ENCODE measurements at regions not wholly inside any gene's neighbourhood (a gene's known extent, or its start where the extent isn't known, plus 50 kb on each side); places are given as distances from the start of the nearest gene placed in this dataset.

- Histone ChIP-seq H3K9me3 (replicated peaks; ENCODE audit: low read length) (no peaks in the 10 kb centered on the region), H3K36me3 (ENCODE audit: insufficient read depth, low read length) (no peaks in the 10 kb centered on the region), H3K27me3 (ENCODE audit: control insufficient read depth, insufficient read depth, low read length) (no peaks in the 10 kb centered on the region), H3K4me3 (ENCODE audit: low read length) (no peak overlapping the region), H3K4me2 (ENCODE audit: low read length) (no peak overlapping the region), H3K4me1 (ENCODE audit: control insufficient read depth, insufficient read depth, low read length) (peaks cover 8% of the 10 kb centered on the region), H3K9ac (ENCODE audit: low read depth, low read length) (no peak overlapping the region)
Measured at GRCh38 chr13:80118506-80118905, 222.4 kb downstream of the SPRY2 start.

- no peak overlapping the region for H3K4me2 ChIP-seq (ENCODE audit: low read length)
- H3K36me3 ChIP-seq (ENCODE audit: insufficient read depth, low read length) = no peaks in the 10 kb centered on the region
- no peak overlapping the region for H3K9ac ChIP-seq (ENCODE audit: low read depth, low read length)
- no peaks in the 10 kb centered on the region for H3K27me3 ChIP-seq (ENCODE audit: control insufficient read depth, insufficient read depth, low read length)
- no peak overlapping the region for H3K4me3 ChIP-seq (ENCODE audit: low read length)
- H3K9me3 ChIP-seq (replicated peaks; ENCODE audit: low read length) = no peaks in the 10 kb centered on the region
- peaks cover 8% of the 10 kb centered on the region for H3K4me1 ChIP-seq (ENCODE audit: control insufficient read depth, insufficient read depth, low read length)
Measured at GRCh38 chr13:80118099-80118498, 222.8 kb downstream of the SPRY2 start.

GRCh38 chr13:80117515-80117914 is 223.4 kb downstream of the SPRY2 start:
- Histone ChIP-seq H3K9me3 (replicated peaks; ENCODE audit: low read length) (no peaks in the 10 kb centered on the region), H3K4me2 (ENCODE audit: low read length) (no peak overlapping the region), H3K9ac (ENCODE audit: low read depth, low read length) (no peak overlapping the region), H3K4me3 (ENCODE audit: low read length) (no peak overlapping the region), H3K4me1 (ENCODE audit: control insufficient read depth, insufficient read depth, low read length) (peaks cover 8% of the 10 kb centered on the region), H3K27me3 (ENCODE audit: control insufficient read depth, insufficient read depth, low read length) (no peaks in the 10 kb centered on the region), H3K36me3 (ENCODE audit: insufficient read depth, low read length) (no peaks in the 10 kb centered on the region)

GRCh38 chr13:80116107-80116506 is 224.8 kb downstream of the SPRY2 start:
- no peaks in the 10 kb centered on the region for H3K36me3 ChIP-seq (ENCODE audit: insufficient read depth, low read length)
- H3K4me1 ChIP-seq (ENCODE audit: control insufficient read depth, insufficient read depth, low read length) = peaks cover 8% of the 10 kb centered on the region
- no peaks in the 10 kb centered on the region for H3K9me3 ChIP-seq (replicated peaks; ENCODE audit: low read length)
- H3K9ac ChIP-seq (ENCODE audit: low read depth, low read length) = no peak overlapping the region
- H3K4me2 ChIP-seq (ENCODE audit: low read length) = no peak overlapping the region
- no peaks in the 10 kb centered on the region for H3K27me3 ChIP-seq (ENCODE audit: control insufficient read depth, insufficient read depth, low read length)
- no peak overlapping the region for H3K4me3 ChIP-seq (ENCODE audit: low read length)

- Histone ChIP-seq H3K4me1 (ENCODE audit: control insufficient read depth, insufficient read depth, low read length) (peaks cover 8% of the 10 kb centered on the region), H3K9ac (ENCODE audit: low read depth, low read length) (no peak overlapping the region), H3K4me2 (ENCODE audit: low read length) (no peak overlapping the region), H3K36me3 (ENCODE audit: insufficient read depth, low read length) (no peaks in the 10 kb centered on the region), H3K4me3 (ENCODE audit: low read length) (no peak overlapping the region), H3K9me3 (replicated peaks; ENCODE audit: low read length) (no peaks in the 10 kb centered on the region), H3K27me3 (ENCODE audit: control insufficient read depth, insufficient read depth, low read length) (no peaks in the 10 kb centered on the region)
Measured at GRCh38 chr13:80115616-80116015, 225.3 kb downstream of the SPRY2 start.

GRCh38 chr13:80113714-80114454 is 227.0 kb downstream of the SPRY2 start:
- no peaks in the 10 kb centered on the region for H3K9me3 ChIP-seq (replicated peaks; ENCODE audit: low read length)
- H3K36me3 ChIP-seq (ENCODE audit: insufficient read depth, low read length) = no peaks in the 10 kb centered on the region
- H3K27me3 ChIP-seq (ENCODE audit: control insufficient read depth, insufficient read depth, low read length) = no peaks in the 10 kb centered on the region
- no peak overlapping the region for H3K4me3 ChIP-seq (ENCODE audit: low read length)
- H3K4me2 ChIP-seq (ENCODE audit: low read length) = no peak overlapping the region
- peaks cover 8% of the 10 kb centered on the region for H3K4me1 ChIP-seq (ENCODE audit: control insufficient read depth, insufficient read depth, low read length)
- no peak overlapping the region for H3K9ac ChIP-seq (ENCODE audit: low read depth, low read length)

- H3K9ac ChIP-seq (ENCODE audit: low read depth, low read length) = no peak overlapping the region
- H3K4me2 ChIP-seq (ENCODE audit: low read length) = no peak overlapping the region
- H3K9me3 ChIP-seq (replicated peaks; ENCODE audit: low read length) = no peaks in the 10 kb centered on the region
Measured at GRCh38 chr13:80109303-80109702, 231.6 kb downstream of the SPRY2 start.

GRCh38 chr13:80105350-80105749 is 235.6 kb downstream of the SPRY2 start:
- Histone ChIP-seq H3K9me3 (replicated peaks; ENCODE audit: low read length) (no peaks in the 10 kb centered on the region), H3K36me3 (ENCODE audit: insufficient read depth, low read length) (no peaks in the 10 kb centered on the region), H3K4me3 (ENCODE audit: low read length) (no peak overlapping the region)

More at GRCh38 chr13:80109303-80109702, 231.6 kb downstream of the SPRY2 start:
- Histone ChIP-seq H3K36me3 (ENCODE audit: insufficient read depth, low read length) (no peaks in the 10 kb centered on the region), H3K27me3 (ENCODE audit: control insufficient read depth, insufficient read depth, low read length) (no peaks in the 10 kb centered on the region), H3K4me3 (ENCODE audit: low read length) (no peak overlapping the region), H3K4me1 (ENCODE audit: control insufficient read depth, insufficient read depth, low read length) (no peaks in the 10 kb centered on the region)

GRCh38 chr13:80101040-80101439 is 239.9 kb downstream of the SPRY2 start:
- Histone ChIP-seq H3K27me3 (ENCODE audit: control insufficient read depth, insufficient read depth, low read length) (no peaks in the 10 kb centered on the region), H3K4me3 (ENCODE audit: low read length) (no peak overlapping the region), H3K36me3 (ENCODE audit: insufficient read depth, low read length) (no peaks in the 10 kb centered on the region), H3K9me3 (replicated peaks; ENCODE audit: low read length) (no peaks in the 10 kb centered on the region), H3K4me1 (ENCODE audit: control insufficient read depth, insufficient read depth, low read length) (peaks cover 3% of the 10 kb centered on the region), H3K9ac (ENCODE audit: low read depth, low read length) (no peak overlapping the region), H3K4me2 (ENCODE audit: low read length) (no peak overlapping the region)

More at GRCh38 chr13:80105350-80105749, 235.6 kb downstream of the SPRY2 start:
- no peaks in the 10 kb centered on the region for H3K27me3 ChIP-seq (ENCODE audit: control insufficient read depth, insufficient read depth, low read length)
- no peak overlapping the region for H3K4me2 ChIP-seq (ENCODE audit: low read length)
- H3K9ac ChIP-seq (ENCODE audit: low read depth, low read length) = no peak overlapping the region
- peaks cover 3% of the 10 kb centered on the region for H3K4me1 ChIP-seq (ENCODE audit: control insufficient read depth, insufficient read depth, low read length)

GRCh38 chr13:80100636-80101035 is 240.3 kb downstream of the SPRY2 start:
- no peaks in the 10 kb centered on the region for H3K9me3 ChIP-seq (replicated peaks; ENCODE audit: low read length)
- H3K9ac ChIP-seq (ENCODE audit: low read depth, low read length) = no peak overlapping the region
- H3K36me3 ChIP-seq (ENCODE audit: insufficient read depth, low read length) = no peaks in the 10 kb centered on the region
- H3K4me1 ChIP-seq (ENCODE audit: control insufficient read depth, insufficient read depth, low read length) = peaks cover 3% of the 10 kb centered on the region
- no peak overlapping the region for H3K4me3 ChIP-seq (ENCODE audit: low read length)
- H3K27me3 ChIP-seq (ENCODE audit: control insufficient read depth, insufficient read depth, low read length) = no peaks in the 10 kb centered on the region
- H3K4me2 ChIP-seq (ENCODE audit: low read length) = no peak overlapping the region

- Histone ChIP-seq H3K4me2 (ENCODE audit: low read length) (no peak overlapping the region), H3K4me3 (ENCODE audit: low read length) (no peak overlapping the region), H3K4me1 (ENCODE audit: control insufficient read depth, insufficient read depth, low read length) (peaks cover 3% of the 10 kb centered on the region), H3K9ac (ENCODE audit: low read depth, low read length) (no peak overlapping the region), H3K9me3 (replicated peaks; ENCODE audit: low read length) (no peaks in the 10 kb centered on the region), H3K27me3 (ENCODE audit: control insufficient read depth, insufficient read depth, low read length) (no peaks in the 10 kb centered on the region), H3K36me3 (ENCODE audit: insufficient read depth, low read length) (no peaks in the 10 kb centered on the region)
Measured at GRCh38 chr13:80097561-80097960, 243.4 kb downstream of the SPRY2 start.

GRCh38 chr13:80096383-80096782 is 244.5 kb downstream of the SPRY2 start:
- no peaks in the 10 kb centered on the region for H3K36me3 ChIP-seq (ENCODE audit: insufficient read depth, low read length)
- H3K4me2 ChIP-seq (ENCODE audit: low read length) = no peak overlapping the region

More at GRCh38 chr13:80096383-80096782, 244.5 kb downstream of the SPRY2 start:
- Histone ChIP-seq H3K4me1 (ENCODE audit: control insufficient read depth, insufficient read depth, low read length) (peaks cover 3% of the 10 kb centered on the region), H3K9me3 (replicated peaks; ENCODE audit: low read length) (no peaks in the 10 kb centered on the region), H3K4me3 (ENCODE audit: low read length) (no peak overlapping the region), H3K27me3 (ENCODE audit: control insufficient read depth, insufficient read depth, low read length) (no peaks in the 10 kb centered on the region), H3K9ac (ENCODE audit: low read depth, low read length) (no peak overlapping the region)
